ENCODE measurements at regions not wholly inside any gene's neighbourhood (a gene's known extent, or its start where the extent isn't known, plus 50 kb on each side); places are given as distances from the start of the nearest gene placed in this dataset.
"Not testable (repeated sequence)": the region's sequence is repeated elsewhere in the genome, so short reads cannot be mapped to it uniquely, and the experiment has no call there.

DNA sequence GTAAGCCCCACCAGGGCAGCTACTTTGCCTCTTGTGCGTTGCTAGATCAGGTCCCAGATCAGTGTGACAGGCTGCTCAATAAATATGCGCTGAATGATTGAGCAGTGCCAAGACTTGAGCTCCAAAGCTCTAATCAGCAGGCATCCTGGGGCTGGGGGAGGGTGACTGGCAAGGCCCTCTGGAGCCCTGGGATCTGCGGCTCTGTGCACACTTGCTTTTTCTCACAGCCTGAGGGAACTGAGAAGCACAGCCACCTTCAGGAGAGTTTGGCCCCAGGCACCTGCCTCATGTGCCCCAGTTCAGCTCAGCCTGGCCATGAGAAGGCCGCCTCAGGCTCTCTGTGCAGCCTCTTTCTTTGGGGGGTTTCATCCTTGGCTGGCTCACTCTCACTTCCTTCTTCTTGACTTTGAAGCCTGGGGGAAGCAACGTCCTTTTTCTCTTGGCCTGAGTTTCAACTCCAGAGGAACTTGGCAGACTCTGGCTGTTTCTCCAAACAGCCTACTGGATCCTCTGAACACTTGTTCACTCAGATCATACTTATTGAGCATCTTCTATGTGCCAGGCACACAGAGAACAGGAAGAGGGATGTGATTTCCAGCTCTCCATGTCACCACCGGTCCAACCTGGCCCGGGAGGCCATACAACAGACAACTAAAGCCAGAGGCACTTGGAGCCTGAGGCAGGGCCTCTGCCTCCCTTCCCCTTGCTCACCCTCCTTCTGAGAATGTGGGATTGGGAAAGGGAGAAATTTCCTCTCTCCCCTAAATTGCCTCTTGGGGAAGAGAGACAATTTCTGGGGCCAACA lies 114.0 kb downstream of the VEGFA start:
- H3K27ac Mint-ChIP-seq, result no peak overlapping the region
- DNase-seq (no peak), ATAC-seq (no peak)
- no peak overlapping the region for H3K4me3 Mint-ChIP-seq
- peaks cover 2% of the 10 kb centered on the region for H3K36me3 Mint-ChIP-seq (ENCODE audit: low read depth)
- H3K27me3 Mint-ChIP-seq, result peaks cover 17% of the 10 kb centered on the region
- H3K9me3 ChIP-seq (ENCODE audit: control insufficient read depth, low read length, poor library complexity, severe bottlenecking), result no peaks in the 10 kb centered on the region
- H3K4me1 Mint-ChIP-seq, result no peaks in the 10 kb centered on the region

DNA sequence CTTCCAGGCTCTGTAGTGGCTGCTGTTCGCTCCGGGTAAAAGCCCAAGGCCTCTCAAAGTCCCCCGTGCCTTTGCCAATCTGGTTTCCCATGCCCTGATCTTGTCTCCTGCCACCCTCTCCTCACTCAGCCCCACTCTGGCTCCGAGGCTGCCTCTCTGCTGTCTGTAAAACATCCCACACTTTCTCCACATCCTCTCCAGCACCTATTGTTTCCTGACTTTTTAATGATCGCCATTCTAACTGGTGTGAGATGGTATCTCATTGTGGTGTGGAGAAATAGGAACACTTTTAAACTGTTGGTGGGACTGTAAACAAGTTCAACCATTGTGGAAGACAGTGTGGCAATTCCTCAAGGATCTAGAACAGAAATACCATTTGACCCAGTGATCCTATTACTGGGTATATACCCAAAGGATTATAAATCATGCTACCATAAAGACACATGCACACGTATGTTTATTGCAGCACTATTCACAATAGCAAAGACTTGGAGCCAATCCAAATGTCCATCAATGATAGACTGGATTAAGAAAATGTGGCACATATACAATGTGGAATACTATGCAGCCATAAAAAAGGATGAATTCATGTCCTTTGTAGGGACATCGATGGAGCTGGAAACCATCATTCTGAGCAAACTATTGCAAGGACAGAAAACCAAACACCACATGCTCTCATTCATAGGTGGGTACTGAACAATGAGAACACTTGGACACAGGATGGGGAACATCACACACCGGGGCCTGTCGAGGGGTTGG lies 112.9 kb downstream of the VEGFA start:
- DNase-seq, H3K27ac Mint-ChIP-seq: not testable (repeated sequence)

DNA sequence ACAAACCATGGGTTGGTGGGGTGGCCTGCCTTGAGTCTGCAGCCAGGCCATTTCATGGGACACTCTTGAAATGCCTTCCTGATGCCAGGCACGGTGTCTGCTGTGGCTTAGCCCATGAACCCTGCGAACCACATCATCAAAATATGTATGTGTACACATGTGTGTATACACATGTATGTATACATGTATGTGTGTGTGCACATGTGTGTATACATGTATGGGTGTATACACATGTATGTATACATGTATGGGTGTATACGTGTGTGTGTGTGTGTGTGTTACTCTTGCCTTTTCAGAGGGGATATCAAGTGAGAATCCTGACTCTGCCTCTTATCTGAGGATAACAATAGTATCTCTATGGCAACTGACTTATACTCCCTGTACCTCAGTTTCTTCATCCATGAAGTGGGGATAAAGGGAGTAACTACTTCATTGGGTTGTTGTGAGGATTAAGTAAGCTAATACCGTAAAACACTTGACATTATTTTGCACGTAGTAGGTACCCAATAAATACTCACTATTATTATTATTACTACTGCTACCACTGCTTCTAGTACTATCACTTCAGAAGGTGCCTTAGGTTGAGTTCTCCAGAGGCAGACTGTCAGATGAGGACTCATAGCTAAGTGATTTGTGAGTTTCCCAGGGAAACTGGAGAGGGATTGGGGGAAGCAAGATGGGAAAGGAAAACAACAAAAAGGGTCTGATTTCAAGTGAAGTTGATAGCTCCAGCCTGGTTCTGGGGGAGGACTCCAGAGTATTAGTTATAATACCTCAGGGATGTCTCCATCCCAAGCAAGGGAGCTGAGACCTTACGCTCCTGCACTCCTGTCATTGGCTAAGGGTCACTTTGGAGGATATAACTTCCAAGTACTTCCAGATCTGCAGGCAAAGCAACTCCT lies 110.5 kb downstream of the VEGFA start:
- no peaks in the 10 kb centered on the region for H3K9me3 ChIP-seq (ENCODE audit: control insufficient read depth, low read length, poor library complexity, severe bottlenecking)
- Mint-ChIP-seq H3K4me3 (no peak overlapping the region), H3K27me3 (no peaks in the 10 kb centered on the region), H3K27ac (no peak overlapping the region), H3K36me3 (ENCODE audit: low read depth) (peaks cover 2% of the 10 kb centered on the region), H3K4me1 (peaks cover 2% of the 10 kb centered on the region)
- no peak for ATAC-seq
- DNase-seq, result no peak

More for the DNA sequence above, 112.9 kb downstream of the VEGFA start:
- ATAC-seq; H3K36me3 Mint-ChIP-seq (ENCODE audit: low read depth); H3K4me1 Mint-ChIP-seq; H3K27me3 Mint-ChIP-seq; H3K4me3 Mint-ChIP-seq; H3K9me3 ChIP-seq (ENCODE audit: control insufficient read depth, low read length, poor library complexity, severe bottlenecking): not testable (repeated sequence)

DNA sequence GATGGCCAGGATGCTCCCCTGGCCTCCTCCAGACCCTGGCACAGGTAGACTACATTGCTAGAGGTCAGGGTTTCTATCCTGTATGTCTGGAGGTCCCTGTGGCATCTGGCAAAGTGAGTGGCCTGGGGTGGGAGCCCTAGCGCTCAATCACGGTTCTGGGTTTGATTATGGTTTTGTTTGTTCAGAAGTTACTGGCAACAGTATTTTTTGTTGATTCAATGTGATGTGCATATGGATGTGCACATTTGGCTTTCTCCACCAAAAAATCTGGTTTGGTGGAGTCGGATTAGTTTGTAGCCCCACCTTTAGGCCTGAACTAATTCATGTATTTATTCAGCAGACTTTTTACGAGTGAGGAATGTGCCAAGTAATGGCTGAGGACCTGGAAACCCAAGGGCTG lies 109.7 kb downstream of the VEGFA start:
- Mint-ChIP-seq H3K27me3 (no peaks in the 10 kb centered on the region), H3K27ac (no peak overlapping the region), H3K36me3 (ENCODE audit: low read depth) (peaks cover 2% of the 10 kb centered on the region), H3K4me3 (no peak overlapping the region), H3K4me1 (peaks cover 2% of the 10 kb centered on the region)
- ATAC-seq (no peak), DNase-seq (no peak)
- H3K9me3 ChIP-seq (ENCODE audit: control insufficient read depth, low read length, poor library complexity, severe bottlenecking), result no peaks in the 10 kb centered on the region

DNA sequence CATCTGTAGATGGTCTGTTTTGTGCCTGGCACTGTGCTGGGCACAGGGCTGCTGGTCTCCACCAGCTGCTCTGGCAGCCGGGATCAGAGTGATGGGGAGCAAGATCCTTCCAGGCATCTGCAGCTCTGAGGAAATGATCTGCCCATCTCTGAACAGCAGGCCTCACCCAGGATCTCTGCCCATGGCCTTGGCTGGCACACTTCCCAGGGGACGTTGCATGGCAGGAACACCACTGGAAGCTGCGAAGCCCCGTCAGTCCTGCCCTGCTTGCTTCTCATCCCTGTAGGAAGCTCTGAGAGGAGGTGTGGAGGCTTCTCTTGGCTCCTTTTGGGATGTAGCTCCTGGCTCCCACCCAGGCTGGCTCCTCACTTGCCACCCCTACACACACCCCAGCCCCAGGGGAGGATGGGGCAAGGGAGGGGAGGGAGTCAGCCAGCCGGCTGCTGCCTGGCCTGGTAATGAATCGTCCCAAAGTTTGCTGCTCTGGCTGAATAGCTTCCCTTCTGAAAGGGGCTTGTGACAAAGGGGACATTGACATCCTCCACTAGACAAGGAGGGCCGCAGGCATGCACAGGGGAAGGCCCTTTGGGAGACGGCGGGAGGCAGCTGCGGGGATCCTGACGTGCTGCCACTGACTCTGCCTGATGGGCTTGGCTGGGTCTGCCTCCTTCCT lies 108.9 kb downstream of the VEGFA start:
- Mint-ChIP-seq H3K4me3 (no peak overlapping the region), H3K36me3 (ENCODE audit: low read depth) (peaks cover 2% of the 10 kb centered on the region), H3K4me1 (peaks cover 2% of the 10 kb centered on the region)

DNA sequence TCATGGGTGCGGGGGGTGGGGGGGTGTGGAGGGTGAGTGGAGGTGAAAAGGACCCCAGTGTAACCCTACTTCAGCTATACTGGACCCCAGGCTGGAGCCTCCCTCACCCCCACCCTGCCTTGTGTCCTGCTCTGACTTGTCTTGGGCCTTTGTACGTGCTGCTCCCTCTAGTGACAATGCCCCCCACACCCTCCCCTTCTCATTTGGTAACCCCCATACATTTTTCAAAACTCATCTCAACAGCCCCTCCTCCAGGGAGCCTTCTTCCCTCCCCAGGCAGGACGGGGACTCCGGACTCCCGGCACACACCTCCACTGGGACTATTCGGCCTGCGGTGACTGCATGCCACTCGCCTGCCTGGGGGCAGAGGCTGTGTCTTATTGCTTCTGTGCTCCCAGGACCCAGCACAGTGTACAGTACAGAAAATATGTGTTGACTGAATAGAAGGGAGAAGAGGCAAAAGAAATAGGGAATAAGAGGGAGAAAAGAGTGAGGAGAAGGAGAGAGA lies 108.2 kb downstream of the VEGFA start:
- no peak overlapping the region for H3K4me3 Mint-ChIP-seq
- H3K36me3 Mint-ChIP-seq (ENCODE audit: low read depth), result no peaks in the 10 kb centered on the region
- no peak overlapping the region for H3K27ac Mint-ChIP-seq
- H3K9me3 ChIP-seq (ENCODE audit: control insufficient read depth, low read length, poor library complexity, severe bottlenecking), result no peaks in the 10 kb centered on the region
- DNase-seq (no peak), ATAC-seq (no peak)
- H3K27me3 Mint-ChIP-seq, result peaks cover 8% of the 10 kb centered on the region
- H3K4me1 Mint-ChIP-seq, result peaks cover 4% of the 10 kb centered on the region

More for the DNA sequence above, 108.9 kb downstream of the VEGFA start:
- Mint-ChIP-seq H3K27me3 (peaks cover under 1% of the 10 kb centered on the region), H3K27ac (no peak overlapping the region)
- no peaks in the 10 kb centered on the region for H3K9me3 ChIP-seq (ENCODE audit: control insufficient read depth, low read length, poor library complexity, severe bottlenecking)
- ATAC-seq (no peak), DNase-seq (no peak)

DNA sequence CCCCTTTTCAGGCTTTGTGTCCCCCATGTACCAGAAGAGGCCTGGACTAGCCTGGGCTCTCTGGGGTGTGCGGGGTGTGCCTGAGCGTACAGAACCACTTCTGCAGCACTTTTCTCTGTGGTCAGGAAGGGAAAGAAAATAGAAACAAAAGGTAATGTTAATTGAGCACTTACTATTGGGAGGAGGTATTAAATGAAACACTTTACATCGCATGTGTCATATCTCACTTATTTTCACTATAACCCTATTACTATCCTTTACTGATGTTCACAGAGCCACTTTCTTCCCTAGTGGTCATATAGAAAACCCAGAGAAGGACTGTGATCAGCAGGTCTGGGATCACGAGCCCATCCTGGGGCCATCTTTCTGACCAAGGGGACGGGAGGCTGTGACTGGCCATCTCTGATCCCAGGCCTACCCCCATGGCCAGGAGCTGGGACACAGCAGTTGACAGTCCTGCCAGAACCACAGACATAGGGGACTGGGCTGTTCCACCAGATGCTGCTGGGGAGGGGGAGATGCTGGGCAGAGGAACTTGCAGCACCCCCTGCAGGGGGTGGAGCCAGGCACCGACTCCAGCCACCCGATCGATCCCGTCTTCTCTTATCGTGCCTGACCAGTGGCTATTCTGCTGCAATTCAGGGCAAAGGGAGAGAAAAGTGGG lies 107.6 kb downstream of the VEGFA start:
- Mint-ChIP-seq H3K27ac (no peak overlapping the region), H3K4me1 (peaks cover 4% of the 10 kb centered on the region), H3K4me3 (no peak overlapping the region), H3K27me3 (peaks cover 14% of the 10 kb centered on the region), H3K36me3 (ENCODE audit: low read depth) (no peaks in the 10 kb centered on the region)
- ATAC-seq (no peak), DNase-seq (no peak)
- no peaks in the 10 kb centered on the region for H3K9me3 ChIP-seq (ENCODE audit: control insufficient read depth, low read length, poor library complexity, severe bottlenecking)

DNA sequence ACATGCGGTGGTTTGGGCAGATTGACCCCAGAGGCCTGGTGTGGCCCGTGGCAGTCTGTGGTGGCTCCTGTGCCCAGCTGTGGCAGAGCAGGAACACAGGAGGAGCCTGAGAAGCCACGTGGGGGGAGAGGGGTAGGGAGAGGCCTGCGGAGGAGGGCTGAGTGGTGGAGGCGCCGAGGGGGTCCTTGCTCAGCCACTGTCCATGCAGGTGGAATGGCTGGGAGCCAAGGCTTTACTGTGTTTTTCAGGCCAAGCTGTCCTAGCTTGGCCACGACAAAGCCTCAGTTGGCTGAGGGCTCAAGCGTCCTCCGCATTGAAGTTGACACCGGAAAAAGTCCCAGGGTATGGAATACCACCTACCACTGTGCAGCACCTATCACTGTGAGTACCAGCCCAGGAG lies 107.0 kb downstream of the VEGFA start:
- Mint-ChIP-seq H3K27ac (no peak overlapping the region), H3K27me3 (peaks cover 19% of the 10 kb centered on the region), H3K36me3 (ENCODE audit: low read depth) (no peaks in the 10 kb centered on the region), H3K4me1 (peaks cover 4% of the 10 kb centered on the region), H3K4me3 (no peak overlapping the region)
- H3K9me3 ChIP-seq (ENCODE audit: control insufficient read depth, low read length, poor library complexity, severe bottlenecking), result no peaks in the 10 kb centered on the region
- DNase-seq (no peak), ATAC-seq (no peak)

DNA sequence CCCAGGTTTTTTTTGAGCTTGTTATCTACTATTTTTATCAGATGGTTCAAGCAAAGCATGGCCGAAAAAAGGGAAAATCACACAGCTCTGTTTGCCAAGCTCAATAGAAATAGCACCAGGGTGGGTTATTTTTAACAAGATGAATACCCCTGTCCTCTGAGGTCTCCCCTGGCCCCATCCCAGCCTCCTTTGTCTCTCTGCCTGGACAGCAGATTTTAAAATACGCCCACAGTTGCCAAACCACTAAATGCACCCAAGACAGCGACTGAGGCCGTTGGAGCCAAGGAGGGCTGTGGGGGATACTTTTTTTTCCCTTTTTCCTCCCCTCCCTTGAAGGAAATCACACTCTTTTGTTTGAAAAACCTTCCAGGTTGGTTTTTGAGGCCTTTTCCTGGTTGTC lies 106.6 kb downstream of the VEGFA start:
- H3K4me3 Mint-ChIP-seq, result no peak overlapping the region
- peaks cover 20% of the 10 kb centered on the region for H3K27me3 Mint-ChIP-seq
- H3K4me1 Mint-ChIP-seq, result peaks cover 4% of the 10 kb centered on the region
- ATAC-seq (no peak), DNase-seq (no peak)
- H3K27ac Mint-ChIP-seq, result no peak overlapping the region
- H3K36me3 Mint-ChIP-seq (ENCODE audit: low read depth), result no peaks in the 10 kb centered on the region
- H3K9me3 ChIP-seq (ENCODE audit: control insufficient read depth, low read length, poor library complexity, severe bottlenecking), result no peaks in the 10 kb centered on the region

DNA sequence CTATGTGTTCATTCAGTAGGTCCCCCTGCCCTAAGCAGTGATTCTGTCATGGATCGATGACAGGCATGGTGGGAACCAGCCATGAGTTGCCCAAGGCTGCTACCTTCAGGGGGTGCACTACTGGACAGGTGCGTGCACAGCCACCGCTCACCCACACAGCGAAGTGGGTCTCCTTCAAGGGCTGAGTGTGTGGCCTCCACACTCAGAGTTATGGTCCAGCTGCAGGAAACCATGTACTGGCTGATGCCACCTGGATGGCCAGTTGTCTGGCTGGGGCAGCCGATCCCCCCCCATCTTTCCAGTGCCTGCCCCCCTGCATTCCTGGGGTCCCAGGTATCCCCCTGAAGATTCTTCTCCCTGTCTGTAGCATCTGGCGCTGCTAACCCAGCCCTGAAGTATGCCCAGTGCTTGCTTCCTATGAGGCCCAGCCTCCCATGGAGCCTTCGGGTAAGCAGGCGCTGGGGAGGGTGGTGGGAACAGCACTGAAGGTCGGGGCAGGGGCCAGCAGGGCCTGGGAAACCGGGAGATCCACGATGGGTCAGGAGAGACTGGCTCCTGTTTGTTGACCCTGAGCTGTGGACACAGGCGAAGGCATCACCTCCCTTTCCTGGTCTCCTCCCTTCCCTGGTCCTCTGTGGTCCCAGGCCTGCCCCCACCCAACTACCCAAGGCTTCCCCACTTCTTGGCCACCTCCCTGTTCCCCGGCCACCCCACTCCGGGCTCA lies 106.0 kb downstream of the VEGFA start:
- Mint-ChIP-seq H3K4me3 (no peak overlapping the region), H3K36me3 (ENCODE audit: low read depth) (no peaks in the 10 kb centered on the region), H3K27ac (no peak overlapping the region), H3K27me3 (peaks cover 20% of the 10 kb centered on the region), H3K4me1 (peaks cover 4% of the 10 kb centered on the region)
- no peaks in the 10 kb centered on the region for H3K9me3 ChIP-seq (ENCODE audit: control insufficient read depth, low read length, poor library complexity, severe bottlenecking)
- no peak for ATAC-seq
- no peak for DNase-seq

DNA sequence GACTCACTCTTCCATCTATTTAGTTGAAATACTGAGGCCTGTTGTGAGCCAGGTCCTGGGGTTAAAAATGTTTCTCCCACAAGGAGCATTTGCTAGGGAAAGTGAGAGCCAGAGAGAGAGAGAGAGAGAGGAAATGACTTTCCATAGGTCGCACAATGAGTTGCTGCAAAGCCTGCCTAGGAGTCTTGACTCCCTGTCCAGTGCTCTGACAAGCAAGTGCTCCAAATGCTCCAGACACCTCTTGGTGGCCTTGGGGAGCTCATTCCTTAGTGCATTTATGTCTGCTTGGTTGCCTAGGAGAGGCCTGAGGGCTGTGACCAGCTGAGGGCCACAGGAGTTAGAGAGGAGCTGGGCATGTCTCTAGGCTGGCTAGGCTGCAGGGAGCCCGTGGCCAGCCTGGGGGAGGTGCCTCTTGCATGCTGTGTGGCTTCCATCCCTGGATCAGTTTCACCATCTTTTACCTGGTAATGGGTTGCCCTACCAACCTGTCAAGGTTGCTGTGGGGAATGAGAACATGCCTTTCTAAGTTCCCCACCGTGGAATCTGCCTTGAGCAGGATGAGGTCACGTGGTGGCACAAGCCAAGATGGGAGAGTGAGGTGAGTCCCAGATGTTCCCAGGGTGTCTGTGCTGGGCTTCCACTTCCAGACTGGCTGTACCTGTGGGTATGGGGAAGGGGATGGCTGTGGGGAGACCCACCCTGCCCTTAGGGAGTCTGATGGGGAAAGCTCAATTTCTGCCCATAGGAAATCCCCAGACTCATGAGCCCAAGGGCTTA lies 105.0 kb downstream of the VEGFA start:
- DNase-seq (no peak), ATAC-seq (no peak)
- Mint-ChIP-seq H3K27me3 (peaks cover 20% of the 10 kb centered on the region), H3K27ac (no peak overlapping the region), H3K4me1 (peaks cover 4% of the 10 kb centered on the region), H3K4me3 (no peak overlapping the region), H3K36me3 (ENCODE audit: low read depth) (no peaks in the 10 kb centered on the region)
- no peaks in the 10 kb centered on the region for H3K9me3 ChIP-seq (ENCODE audit: control insufficient read depth, low read length, poor library complexity, severe bottlenecking)
